HG03565 (cell line): ENCODE measurements at regions not wholly inside any gene's neighbourhood (a gene's known extent, or its start where the extent isn't known, plus 50 kb on each side); places are given as distances from the start of the nearest gene placed in this dataset.

Experiments
- ATAC-seq: cut with Tn5 transposase; IDR thresholded peaks from one replicate; pipeline ENCODE4 v1.9.1; 2021; ENCODE audit warnings: mild to moderate bottlenecking, moderate library complexity; ENCODE audit not compliant: unreplicated experiment

DNA sequence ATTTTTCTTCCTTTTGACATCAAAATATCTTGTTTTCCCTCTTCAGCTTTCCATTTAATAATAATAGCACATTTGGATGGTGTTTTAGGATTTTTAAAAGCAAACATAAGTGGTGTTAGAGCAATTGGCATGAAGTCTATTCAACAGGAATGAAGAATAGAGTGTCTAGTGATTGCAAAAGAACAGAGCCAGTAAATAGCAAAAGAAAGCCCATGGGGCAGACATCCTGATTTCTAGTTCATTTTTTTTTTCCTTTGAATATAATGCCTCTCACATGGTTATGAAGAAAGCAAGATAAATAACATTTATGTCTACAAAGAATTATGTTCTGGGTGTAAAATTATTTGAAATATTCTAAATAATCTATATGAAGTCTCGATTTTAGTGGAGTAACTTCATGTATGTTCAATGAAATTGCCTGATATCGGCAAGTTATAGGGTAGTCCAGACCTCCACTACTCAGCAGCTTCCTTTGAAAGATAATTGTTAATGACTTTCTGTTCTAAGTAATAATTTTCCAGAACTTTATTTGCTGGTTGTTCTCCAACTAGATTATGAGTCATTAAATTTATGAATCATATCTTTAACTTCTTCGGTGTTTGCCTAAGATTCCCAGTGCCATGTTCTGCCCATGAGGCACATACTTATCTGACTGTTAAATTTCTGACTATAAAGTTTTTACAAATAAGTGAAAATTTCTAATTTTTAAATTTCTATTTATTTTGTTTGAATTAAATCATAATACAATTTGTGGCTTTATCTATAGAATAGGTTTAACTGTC, 587.9 kb downstream of the TLL1 start:
- no peak for ATAC-seq

DNA sequence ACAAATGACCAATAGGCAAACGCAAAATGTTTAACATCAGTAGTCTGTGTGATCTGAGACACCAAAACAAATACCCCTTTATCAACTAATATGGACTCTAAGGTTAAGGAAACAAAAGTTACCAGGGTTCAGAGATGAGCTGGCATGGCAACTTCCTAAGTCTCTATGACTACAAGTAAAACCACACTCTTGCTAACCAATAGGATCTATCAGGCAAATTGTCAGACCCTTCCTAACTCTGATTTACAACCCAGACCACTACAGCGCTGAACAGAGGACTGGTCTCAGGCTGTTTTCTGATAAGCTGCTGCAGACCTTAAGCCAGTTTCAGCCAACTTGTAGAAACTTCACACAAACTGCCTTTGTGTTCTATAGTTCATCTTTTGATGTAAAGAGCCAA, 608.0 kb downstream of the TLL1 start:
- no peak for ATAC-seq

DNA sequence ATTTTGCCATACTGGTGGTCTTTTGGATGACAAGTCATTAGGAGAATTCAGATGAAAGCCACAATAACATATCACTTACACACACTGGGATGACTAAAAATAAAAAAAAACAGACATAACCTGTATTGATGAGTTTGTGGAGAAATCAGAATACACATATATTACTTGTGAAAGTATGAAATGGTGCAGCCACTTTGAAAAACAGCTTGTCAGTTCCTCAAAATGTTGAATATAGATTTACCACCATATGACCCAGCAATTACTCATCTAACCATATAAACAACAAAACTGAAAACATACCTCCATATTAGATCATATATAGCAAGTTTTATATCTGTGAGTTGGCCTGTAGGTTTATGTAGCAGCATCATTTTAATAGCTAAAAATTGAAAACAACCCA, 608.7 kb downstream of the TLL1 start:
- ATAC-seq: no peak

DNA sequence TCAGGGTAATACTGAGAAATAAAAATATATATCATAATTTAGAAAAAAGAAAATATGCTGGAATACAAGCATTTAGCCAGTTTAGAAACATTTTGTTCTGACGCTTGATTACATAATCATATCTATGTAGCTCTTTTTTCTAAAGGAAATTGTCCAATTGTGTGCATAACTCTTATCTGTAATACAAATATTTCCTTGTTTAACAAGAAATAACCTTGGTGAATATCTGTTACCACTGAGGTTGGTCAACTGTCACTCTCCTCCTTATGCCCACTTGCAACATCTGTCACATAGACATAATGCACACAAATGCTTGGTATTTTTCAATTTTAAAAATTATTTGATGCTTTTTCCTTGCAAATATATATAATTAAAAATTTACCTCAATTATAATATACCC, 609.7 kb downstream of the TLL1 start:
- no peak for ATAC-seq

DNA sequence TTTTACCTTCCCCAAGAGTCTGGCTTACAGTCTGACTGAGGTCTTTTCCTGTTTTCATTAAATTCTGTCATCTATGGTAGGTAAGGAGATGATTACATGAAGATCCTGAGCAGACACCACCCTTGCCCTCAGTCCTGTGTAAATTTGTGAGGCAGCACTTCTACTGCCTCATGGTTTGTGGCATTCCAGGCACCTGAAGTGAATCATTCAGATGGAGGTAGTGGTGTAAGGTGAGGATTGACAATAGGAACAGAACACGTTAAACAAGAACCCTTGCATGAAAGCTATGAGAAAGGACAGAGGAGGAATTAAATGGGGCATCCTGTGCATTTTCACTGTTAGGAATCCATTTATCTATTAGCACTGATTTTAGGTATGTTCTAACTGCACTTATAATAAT, 618.6 kb downstream of the TLL1 start:
- no peak for ATAC-seq

DNA sequence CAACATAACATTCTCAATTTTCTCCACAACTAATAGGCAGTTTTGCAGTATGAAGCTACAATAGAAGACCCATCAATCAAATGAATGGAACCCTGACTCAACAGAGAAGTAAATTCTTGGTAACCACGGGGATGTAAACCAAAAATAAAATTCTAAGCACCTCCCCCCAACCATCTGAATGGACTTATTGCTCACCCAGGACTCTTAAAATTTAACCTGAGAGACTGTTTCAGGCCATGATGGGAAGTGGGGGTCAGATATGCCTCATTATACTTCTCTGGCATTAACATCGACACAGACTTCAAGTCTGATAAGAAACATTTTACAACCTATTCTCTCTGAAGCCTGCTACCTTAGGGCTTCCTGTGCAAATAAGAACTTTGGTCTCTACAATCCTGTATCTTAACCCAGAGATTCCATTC, 620.9 kb downstream of the TLL1 start:
- no peak for ATAC-seq

DNA sequence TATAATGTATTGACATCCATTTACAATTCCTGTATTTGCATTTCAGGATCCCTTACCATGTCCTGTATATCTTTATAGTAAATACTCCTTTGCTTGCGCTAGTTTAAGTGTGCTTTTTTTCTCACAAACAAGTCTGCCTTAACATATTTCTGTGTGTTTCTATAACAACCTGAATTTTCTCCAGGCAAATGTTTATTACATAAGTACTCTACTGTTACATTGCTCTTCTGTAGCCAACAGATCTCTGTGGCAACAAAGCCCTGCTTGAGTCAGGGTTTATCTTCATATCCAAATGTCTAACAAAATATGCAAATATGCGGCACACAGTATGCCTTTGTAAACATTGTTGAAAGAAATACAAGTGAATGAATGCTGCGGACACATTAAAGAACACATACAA, 625.5 kb downstream of the TLL1 start:
- no peak for ATAC-seq

DNA sequence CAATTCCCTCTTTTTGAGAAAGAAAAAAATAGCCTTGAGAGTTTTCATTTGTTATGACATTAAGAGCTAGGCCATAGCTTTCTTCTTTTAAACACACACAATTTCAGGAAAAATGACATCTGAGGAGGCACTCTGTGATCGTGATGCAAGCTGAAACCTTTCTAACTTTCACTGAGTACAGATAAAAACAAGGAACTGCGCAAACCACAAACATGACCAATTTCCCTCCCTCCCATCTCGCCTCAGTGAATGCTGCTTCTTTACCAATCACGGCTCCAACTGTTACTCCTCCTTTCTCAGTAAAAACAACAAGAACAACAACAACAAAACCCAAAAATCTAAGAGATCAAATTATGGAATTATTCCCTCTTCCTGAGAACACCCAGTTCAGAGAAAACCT, 626.8 kb downstream of the TLL1 start:
- ATAC-seq: no peak

DNA sequence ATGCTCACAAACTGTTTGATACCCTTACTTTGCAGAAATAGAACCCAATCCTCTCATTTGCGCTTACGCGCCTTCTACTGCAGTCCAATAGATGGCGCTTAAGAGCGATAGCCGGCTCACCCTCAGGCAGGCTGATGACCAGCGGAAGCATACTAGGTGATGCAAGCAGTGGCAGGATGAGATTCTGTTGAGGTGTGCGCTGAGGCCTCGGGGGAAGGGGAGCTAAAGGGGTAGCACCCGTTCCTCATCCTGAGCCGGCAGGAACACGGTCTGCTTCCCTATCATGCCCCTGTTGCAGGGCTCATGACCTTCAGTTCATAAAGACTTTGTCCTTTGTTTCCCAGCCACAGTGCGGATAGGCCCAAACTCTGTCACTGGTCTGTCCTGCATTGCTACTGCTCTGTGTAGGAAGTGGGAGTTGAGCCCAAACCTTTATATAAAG, 628.9 kb downstream of the TLL1 start:
- ATAC-seq: peak; percentile 76

DNA sequence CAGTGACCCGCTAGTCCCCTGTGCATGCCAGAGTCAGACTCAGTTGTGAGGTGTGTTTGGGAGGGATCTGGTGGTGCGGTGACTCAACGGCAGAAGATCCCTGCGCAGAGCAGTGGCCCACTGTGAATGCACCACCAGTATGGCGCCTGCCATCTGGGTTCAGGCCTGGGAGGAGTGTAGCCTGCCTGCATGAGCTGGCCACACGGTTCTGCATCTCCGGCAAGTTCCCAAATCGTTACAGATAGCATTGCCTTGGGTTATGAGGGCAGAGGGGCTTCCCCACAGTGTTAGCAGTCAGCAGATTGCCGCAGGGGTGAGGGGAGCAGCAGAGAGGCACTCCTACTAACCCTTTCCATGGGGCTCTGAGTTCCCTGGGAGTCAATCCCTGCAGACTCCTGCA, 629.6 kb downstream of the TLL1 start:
- no peak for ATAC-seq

DNA sequence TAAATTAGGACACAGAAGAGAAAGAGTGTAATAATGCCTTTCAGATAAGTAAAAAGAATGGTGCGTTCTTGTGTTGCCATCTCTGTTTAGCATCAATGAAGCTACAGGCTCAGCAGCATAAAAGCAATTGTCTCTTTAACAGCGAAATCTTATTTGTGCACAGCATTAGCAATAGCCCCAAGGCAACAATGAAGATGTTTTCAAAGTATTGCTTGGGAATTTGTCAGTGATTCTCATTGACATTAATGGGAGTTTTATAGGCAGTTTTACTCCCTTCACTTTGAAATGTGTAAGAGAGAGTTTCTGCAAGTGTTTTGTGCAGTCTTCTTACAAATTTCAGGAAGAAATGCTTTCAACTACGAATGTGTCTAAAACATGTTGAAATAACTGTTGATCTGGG, 633.0 kb downstream of the TLL1 start:
- no peak for ATAC-seq

DNA sequence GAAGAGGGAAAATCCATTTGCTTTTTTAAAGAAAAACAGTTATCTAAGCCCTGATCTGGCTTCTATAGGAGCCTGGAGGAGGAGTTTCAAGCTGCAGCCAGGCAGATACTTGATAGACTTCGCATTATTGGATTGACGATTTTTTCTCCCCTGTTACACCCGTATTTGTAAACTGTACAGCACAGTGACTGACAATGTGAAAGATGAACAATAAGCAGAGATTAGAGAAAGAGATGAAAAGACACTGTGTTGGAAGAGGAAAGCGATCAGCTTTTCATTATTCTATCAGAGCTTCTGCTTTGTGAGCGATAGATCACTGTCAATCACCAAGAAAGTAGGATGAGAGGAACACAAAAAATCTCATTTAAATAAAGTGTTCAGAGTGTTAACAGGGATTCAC, 639.2 kb downstream of the TLL1 start:
- ATAC-seq: no peak

DNA sequence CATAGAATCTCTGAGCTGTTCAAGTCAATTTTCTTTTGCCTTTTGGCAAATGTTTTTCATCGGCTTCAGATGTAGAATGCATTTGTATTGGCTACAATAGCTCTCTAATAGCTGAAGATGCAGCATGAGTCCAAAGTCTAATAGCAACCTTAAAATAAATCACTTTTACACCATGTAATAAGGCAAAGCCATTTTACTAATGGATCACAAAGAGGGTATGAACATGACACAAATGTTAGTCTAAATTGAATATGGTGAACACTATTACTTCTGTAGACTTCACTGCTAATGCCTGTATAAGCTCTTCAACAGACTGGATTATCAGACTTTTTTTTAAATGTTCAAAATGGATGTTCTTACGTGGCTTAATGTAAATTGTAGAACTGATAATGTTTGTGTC, 645.3 kb downstream of the TLL1 start:
- no peak for ATAC-seq

DNA sequence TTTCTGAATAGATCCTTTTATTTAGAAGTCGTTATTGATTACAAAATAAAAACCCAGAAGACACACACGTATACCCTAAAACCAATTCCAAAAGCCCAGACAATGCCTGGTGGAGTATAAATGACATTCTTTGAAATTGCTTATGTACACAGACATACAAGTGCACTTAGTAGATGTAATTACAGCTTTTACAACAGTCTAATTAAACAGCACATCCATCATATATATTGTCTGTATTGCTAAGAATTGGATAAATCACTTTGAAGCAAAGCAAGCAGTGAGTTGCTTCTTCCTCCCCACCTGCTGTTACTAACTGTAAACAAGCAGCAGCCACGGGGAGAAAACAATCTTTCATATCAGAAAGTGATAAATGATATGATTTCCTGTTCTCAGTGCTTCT, 645.7 kb downstream of the TLL1 start:
- no peak for ATAC-seq

DNA sequence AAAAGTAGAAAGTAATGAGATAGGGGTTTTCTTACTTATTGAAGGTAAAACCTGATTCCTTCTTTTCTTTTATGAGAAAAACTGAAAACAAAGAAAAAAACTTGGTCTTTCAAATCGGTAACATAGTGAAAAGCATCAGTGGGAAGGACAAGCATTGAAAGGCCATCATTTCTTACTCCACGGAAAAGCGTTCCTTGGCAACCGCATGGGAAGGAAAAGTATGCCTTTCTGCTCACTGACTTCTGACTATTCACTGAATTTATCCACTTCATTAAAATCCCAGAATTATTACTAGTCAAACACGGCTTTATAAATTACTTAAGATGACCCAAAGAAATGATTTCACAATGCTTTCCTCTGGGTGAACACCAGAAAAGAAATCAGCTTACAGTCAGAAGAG, 646.7 kb downstream of the TLL1 start:
- no peak for ATAC-seq

DNA sequence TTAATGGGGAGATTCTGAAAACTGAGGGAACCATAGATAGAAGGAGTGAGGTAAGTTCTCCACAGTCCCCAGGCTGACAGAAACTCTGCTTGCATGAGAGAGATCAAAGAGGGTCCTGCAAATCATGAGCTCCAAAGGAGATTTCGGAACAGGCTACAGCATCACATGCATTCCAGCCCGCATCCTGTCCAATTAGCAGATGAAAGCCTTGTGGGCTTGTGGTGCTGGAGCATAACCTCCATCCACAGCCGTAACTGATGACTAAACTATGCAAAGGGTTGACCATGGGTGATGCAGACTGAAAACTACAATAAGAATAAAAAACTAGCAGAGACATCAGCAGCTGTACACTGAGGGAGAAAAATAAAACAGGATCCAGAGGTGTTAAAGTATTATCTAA, 654.5 kb downstream of the TLL1 start:
- no peak for ATAC-seq

DNA sequence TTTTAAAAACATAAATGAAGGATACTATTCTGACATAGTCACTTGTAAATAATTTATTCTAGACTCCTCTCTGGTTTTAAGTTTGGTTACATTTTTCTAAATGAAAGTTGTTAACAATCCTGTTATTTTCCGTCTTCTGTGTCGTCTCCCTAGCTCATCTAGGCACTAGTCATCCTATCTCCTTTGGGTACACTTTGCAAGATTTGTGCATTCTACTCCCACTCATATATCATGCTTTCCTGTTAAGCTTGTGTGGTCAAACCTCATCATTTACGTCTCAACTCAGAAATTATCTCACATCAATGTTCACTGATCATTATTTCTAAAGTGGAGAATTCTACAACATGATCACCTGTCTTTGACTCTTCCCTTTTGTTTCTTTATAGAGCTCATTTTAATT, 658.7 kb downstream of the TLL1 start:
- no peak for ATAC-seq

DNA sequence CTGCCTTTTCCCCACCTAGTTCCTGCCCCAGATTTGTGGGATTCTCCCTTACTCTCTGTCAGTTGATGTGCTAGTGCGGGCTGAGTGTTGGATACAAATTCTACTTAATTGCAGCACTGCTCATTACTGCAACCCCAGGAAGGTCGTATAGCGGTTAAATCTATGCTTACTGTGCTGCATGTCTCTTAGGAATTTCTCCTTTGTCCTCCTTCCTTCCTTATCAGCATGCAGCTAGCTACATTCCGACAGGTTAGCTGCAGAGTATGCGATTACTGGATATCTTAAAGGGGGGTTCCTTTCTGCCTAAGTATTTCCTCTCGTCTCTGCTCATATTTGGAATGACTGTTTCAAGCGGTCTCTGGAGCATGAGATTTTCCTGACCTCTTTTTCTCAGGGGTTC, 662.8 kb downstream of the TLL1 start:
- no peak for ATAC-seq

DNA sequence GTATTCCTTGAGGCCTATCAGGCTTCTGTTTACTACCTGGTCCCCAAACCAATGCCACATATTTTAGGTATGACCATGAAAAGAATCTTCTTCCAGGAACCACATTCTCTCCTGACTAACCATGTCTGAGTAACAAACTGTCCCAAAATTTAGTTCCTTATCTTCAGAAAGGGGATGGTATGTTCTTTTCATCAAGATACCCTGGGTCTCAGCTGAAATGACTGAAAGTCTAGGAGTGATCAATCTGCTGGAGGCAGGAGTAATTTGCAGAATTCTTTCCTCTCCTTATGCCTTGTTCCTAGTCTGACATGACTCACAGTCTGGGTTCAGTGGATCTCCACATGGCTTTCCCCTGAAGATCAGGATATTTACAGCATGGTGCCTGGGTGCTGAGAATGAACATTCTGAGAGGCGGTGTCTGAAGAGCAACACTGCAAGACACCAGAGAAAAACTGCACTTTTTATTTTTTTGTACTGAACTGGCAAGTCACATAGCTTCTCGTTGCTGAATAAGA, 665.5 kb downstream of the TLL1 start:
- no peak for ATAC-seq

DNA sequence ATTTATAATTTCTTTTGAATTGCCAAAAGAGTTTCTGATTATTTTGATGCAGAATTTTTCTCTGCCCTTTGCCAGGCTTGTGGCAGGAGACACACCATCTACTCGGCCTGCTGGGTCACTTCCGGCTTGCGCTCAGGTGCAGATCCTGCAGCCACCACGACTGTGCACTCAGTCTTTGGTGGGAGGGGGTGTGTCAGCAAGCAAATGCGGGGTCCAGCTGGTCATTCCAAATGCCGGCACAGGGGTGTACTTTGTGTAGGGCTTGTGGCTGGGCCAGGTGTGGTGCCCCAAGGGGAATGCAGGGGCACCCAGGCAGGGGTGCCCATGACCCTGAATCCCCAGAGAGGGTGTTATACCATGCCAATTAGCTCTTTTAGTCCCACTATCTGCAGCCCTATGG, 673.0 kb downstream of the TLL1 start:
- ATAC-seq: no peak

DNA sequence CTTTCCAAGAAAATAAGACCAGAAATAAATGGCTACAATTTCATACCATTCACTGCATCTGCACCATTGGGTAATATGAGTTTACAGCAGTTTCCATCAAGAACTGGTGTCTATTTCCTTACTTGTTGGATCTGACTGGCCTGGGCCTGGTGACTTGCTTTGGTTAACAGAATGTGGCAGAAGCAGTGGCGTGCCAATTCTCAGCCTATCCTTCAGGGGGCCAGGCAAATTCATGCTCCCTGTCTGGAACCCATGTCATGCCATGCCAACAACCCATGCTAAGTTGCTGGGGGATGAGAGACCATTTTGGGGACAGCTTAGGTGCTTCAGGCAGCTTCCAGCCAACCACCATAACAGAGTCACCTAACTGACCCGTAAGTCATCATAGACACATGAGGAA, 656.7 kb downstream of the SPOCK3 start:
- no peak for ATAC-seq

DNA sequence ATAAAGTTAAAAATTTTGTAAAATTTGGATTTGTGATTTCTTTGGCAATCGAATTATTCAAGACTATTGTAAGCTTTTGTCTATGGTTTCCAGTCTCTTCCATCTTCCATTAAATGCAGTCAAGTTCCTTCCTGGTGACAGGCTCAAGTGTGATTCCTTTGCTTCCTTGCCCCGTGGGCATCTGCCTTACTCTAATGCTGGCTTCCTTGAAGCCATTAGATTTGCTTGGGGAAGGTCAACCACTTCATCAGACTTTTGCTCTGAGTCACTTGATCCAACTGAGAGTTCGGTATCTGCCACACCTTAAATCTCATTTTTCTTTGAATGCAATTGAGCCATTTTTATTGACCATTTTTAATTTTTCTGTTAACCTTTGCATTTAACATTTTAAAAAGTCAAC, 648.8 kb downstream of the SPOCK3 start:
- no peak for ATAC-seq

DNA sequence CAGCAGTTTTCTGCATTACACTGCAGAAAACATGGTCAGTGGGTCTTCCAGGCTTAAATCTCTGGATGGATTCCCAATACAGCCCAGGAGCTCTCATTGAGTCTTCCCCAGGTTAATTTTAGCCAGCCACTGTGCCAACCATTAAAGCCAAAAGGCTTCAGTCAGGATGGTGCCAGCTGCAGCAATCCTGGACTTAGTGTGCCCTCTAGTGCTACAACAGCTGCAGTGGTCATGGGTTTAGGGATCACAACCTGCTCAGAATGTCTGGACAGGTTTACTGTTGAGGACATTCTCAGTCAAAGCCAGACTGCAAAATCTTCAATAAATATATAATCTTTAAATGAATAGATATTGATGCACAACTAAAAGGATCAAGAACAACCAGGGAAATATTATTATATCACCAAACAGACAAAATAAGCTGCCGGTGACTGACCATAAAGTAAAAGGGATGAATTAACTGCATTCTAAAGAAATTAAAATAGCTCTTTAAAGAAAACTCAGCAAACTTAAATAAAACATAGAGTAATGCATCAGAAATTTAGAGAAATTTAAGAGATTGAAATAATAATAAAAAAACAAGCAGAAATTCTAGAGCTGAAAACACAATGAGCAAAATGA, 639.9 kb downstream of the SPOCK3 start:
- peak; percentile 85 for ATAC-seq
